ENCODE measurements at regions not wholly inside any gene's neighbourhood (a gene's known extent, or its start where the extent isn't known, plus 50 kb on each side); places are given as distances from the start of the nearest gene placed in this dataset.

GRCh38 chr4:60885011-60885410, 315.1 kb upstream of the ADGRL3 start:
- ChIA-PET CTCF (no interaction called here), POLR2A (ENCODE audit: low non-redundant PET) (no interaction called here)
- no peaks in the 10 kb centered on the region for H3K36me3 ChIP-seq (ENCODE audit: insufficient read depth, low read length, poor library complexity, severe bottlenecking)
- no peak overlapping the region for H3K4me3 ChIP-seq (ENCODE audit: low read depth, low read length, poor library complexity, severe bottlenecking)
- intact Hi-C loops (cut with micrococcal nuclease; ENCODE audit: unreplicated experiment) = no loop called here
- no peaks in the 10 kb centered on the region for H3K4me1 ChIP-seq (ENCODE audit: insufficient read depth, low read length, poor library complexity, severe bottlenecking)
- no peak overlapping the region for H3K27ac ChIP-seq (ENCODE audit: low read depth, low read length, poor library complexity, severe bottlenecking)
- DNase-seq (ENCODE audit: low spot score) = no peak
- no TSS peak for BruUV-seq (replicated peaks)
- H3K27me3 ChIP-seq (replicated peaks; ENCODE audit: insufficient read depth, low read depth, low read length, poor library complexity) = no peaks in the 10 kb centered on the region
- no peaks in the 10 kb centered on the region for H3K9me3 ChIP-seq (ENCODE audit: low read depth, low read length, poor library complexity, severe bottlenecking)
- no peak for TF ChIP-seq CTCF (conservative IDR thresholded peaks at IDR 0.05; ENCODE audit: low read depth, low read length)
- no peak for TF ChIP-seq EZH2 (IDR thresholded peaks at IDR 0.05; ENCODE audit: borderline replicate concordance, low read depth, low read length, poor library complexity, severe bottlenecking)

- no peak overlapping the region for H3K4me3 ChIP-seq (ENCODE audit: low read depth, low read length, poor library complexity, severe bottlenecking)
- no peak for TF ChIP-seq CTCF (conservative IDR thresholded peaks at IDR 0.05; ENCODE audit: low read depth, low read length)
- no peak for TF ChIP-seq EZH2 (IDR thresholded peaks at IDR 0.05; ENCODE audit: borderline replicate concordance, low read depth, low read length, poor library complexity, severe bottlenecking)
- no peaks in the 10 kb centered on the region for H3K36me3 ChIP-seq (ENCODE audit: insufficient read depth, low read length, poor library complexity, severe bottlenecking)
- BruUV-seq (replicated peaks) = no TSS peak
- DNase-seq (ENCODE audit: low spot score) = no peak
- H3K4me1 ChIP-seq (ENCODE audit: insufficient read depth, low read length, poor library complexity, severe bottlenecking) = no peaks in the 10 kb centered on the region
- intact Hi-C loops (cut with micrococcal nuclease; ENCODE audit: unreplicated experiment) = no loop called here
- H3K27me3 ChIP-seq (replicated peaks; ENCODE audit: insufficient read depth, low read depth, low read length, poor library complexity) = no peaks in the 10 kb centered on the region
- CTCF ChIA-PET = no interaction called here
- H3K9me3 ChIP-seq (ENCODE audit: low read depth, low read length, poor library complexity, severe bottlenecking) = no peaks in the 10 kb centered on the region
- no peak overlapping the region for H3K27ac ChIP-seq (ENCODE audit: low read depth, low read length, poor library complexity, severe bottlenecking)
- POLR2A ChIA-PET (ENCODE audit: low non-redundant PET) = no interaction called here
Observed at GRCh38 chr4:60890743-60891142, 309.4 kb upstream of the ADGRL3 start.

GRCh38 chr4:60891947-60892346, 308.2 kb upstream of the ADGRL3 start:
- no peak for DNase-seq (ENCODE audit: low spot score)
- Histone ChIP-seq H3K4me3 (ENCODE audit: low read depth, low read length, poor library complexity, severe bottlenecking) (no peak overlapping the region), H3K9me3 (ENCODE audit: low read depth, low read length, poor library complexity, severe bottlenecking) (no peaks in the 10 kb centered on the region), H3K4me1 (ENCODE audit: insufficient read depth, low read length, poor library complexity, severe bottlenecking) (no peaks in the 10 kb centered on the region), H3K36me3 (ENCODE audit: insufficient read depth, low read length, poor library complexity, severe bottlenecking) (no peaks in the 10 kb centered on the region), H3K27me3 (replicated peaks; ENCODE audit: insufficient read depth, low read depth, low read length, poor library complexity) (no peaks in the 10 kb centered on the region), H3K27ac (ENCODE audit: low read depth, low read length, poor library complexity, severe bottlenecking) (no peak overlapping the region)
- BruUV-seq (replicated peaks) = no TSS peak
- CTCF ChIA-PET = no interaction called here
- POLR2A ChIA-PET (ENCODE audit: low non-redundant PET) = no interaction called here
- intact Hi-C loops (cut with micrococcal nuclease; ENCODE audit: unreplicated experiment) = no loop called here
- TF ChIP-seq CTCF (conservative IDR thresholded peaks at IDR 0.05; ENCODE audit: low read depth, low read length) (no peak), EZH2 (IDR thresholded peaks at IDR 0.05; ENCODE audit: borderline replicate concordance, low read depth, low read length, poor library complexity, severe bottlenecking) (no peak)
